ENCODE measurements at regions not wholly inside any gene's neighbourhood (a gene's known extent, or its start where the extent isn't known, plus 50 kb on each side); places are given as distances from the start of the nearest gene placed in this dataset.

GRCh38 chr2:82282111-82282882 is 1977.7 kb upstream of the LRRTM1 start:
- H3K27me3 ChIP-seq: no peaks in the 10 kb centered on the region
- TF ChIP-seq CTCF (IDR thresholded peaks at IDR 0.05; ENCODE audit: low read depth, low read length): no peak
- no peaks in the 10 kb centered on the region for H3K9me3 ChIP-seq
- no peaks in the 10 kb centered on the region for H3K4me1 ChIP-seq
- no peak for DNase-seq
- no peaks in the 10 kb centered on the region for H3K36me3 ChIP-seq
- no peak overlapping the region for H3K4me3 ChIP-seq (ENCODE audit: low read depth, low read length)

- Histone ChIP-seq H3K36me3 (no peaks in the 10 kb centered on the region), H3K9me3 (no peaks in the 10 kb centered on the region), H3K27me3 (no peaks in the 10 kb centered on the region), H3K4me3 (ENCODE audit: low read depth, low read length) (no peak overlapping the region), H3K4me1 (no peaks in the 10 kb centered on the region)
- DNase-seq: no peak
- no peak for TF ChIP-seq CTCF (IDR thresholded peaks at IDR 0.05; ENCODE audit: low read depth, low read length)
These were observed 1974.8 kb upstream of the LRRTM1 start for GRCh38 chr2:82279367-82279766.

- no peak for DNase-seq
- no peak for TF ChIP-seq CTCF (IDR thresholded peaks at IDR 0.05; ENCODE audit: low read depth, low read length)
- Histone ChIP-seq H3K4me1 (no peaks in the 10 kb centered on the region), H3K36me3 (no peaks in the 10 kb centered on the region), H3K9me3 (no peaks in the 10 kb centered on the region), H3K27me3 (no peaks in the 10 kb centered on the region), H3K4me3 (ENCODE audit: low read depth, low read length) (no peak overlapping the region)
These were observed 1973.9 kb upstream of the LRRTM1 start for GRCh38 chr2:82278416-82278815.

- Histone ChIP-seq H3K4me1 (no peaks in the 10 kb centered on the region), H3K9me3 (no peaks in the 10 kb centered on the region), H3K27me3 (no peaks in the 10 kb centered on the region), H3K4me3 (ENCODE audit: low read depth, low read length) (no peak overlapping the region), H3K36me3 (no peaks in the 10 kb centered on the region)
- no peak for TF ChIP-seq CTCF (IDR thresholded peaks at IDR 0.05; ENCODE audit: low read depth, low read length)
- no peak for DNase-seq
These were observed 1971.0 kb upstream of the LRRTM1 start for GRCh38 chr2:82275599-82275998.

- no peak for TF ChIP-seq CTCF (IDR thresholded peaks at IDR 0.05; ENCODE audit: low read depth, low read length)
- Histone ChIP-seq H3K9me3 (no peaks in the 10 kb centered on the region), H3K27me3 (no peaks in the 10 kb centered on the region), H3K36me3 (no peaks in the 10 kb centered on the region), H3K4me1 (no peaks in the 10 kb centered on the region), H3K4me3 (ENCODE audit: low read depth, low read length) (no peak overlapping the region)
- DNase-seq: no peak
These were observed 1963.9 kb upstream of the LRRTM1 start for GRCh38 chr2:82268446-82268845.

GRCh38 chr2:82260521-82260920 is 1956.0 kb upstream of the LRRTM1 start:
- TF ChIP-seq CTCF (IDR thresholded peaks at IDR 0.05; ENCODE audit: low read depth, low read length): no peak
- Histone ChIP-seq H3K27me3 (no peaks in the 10 kb centered on the region), H3K9me3 (no peaks in the 10 kb centered on the region), H3K4me3 (ENCODE audit: low read depth, low read length) (no peak overlapping the region), H3K4me1 (no peaks in the 10 kb centered on the region), H3K36me3 (no peaks in the 10 kb centered on the region)
- no peak for DNase-seq
